ENCODE measurements at regions not wholly inside any gene's neighbourhood (a gene's known extent, or its start where the extent isn't known, plus 50 kb on each side); places are given as distances from the start of the nearest gene placed in this dataset.

GRCh38 chr9:16172796-16173195 is 620.0 kb downstream of the CCDC171 start:
- TF ChIP-seq REST (IDR thresholded peaks at IDR 0.05; ENCODE audit: insufficient read depth in 1 of 2, low read depth in 2 of 2, low read length in 1 of 2) (no peak), POLR2AphosphoS5 (IDR thresholded peaks at IDR 0.05; ENCODE audit: low read depth, low read length) (no peak)
